ENCODE measurements at regions not wholly inside any gene's neighbourhood (a gene's known extent, or its start where the extent isn't known, plus 50 kb on each side); places are given as distances from the start of the nearest gene placed in this dataset.
"Not testable (repeated sequence)": the region's sequence is repeated elsewhere in the genome, so short reads cannot be mapped to it uniquely, and the experiment has no call there.

DNA sequence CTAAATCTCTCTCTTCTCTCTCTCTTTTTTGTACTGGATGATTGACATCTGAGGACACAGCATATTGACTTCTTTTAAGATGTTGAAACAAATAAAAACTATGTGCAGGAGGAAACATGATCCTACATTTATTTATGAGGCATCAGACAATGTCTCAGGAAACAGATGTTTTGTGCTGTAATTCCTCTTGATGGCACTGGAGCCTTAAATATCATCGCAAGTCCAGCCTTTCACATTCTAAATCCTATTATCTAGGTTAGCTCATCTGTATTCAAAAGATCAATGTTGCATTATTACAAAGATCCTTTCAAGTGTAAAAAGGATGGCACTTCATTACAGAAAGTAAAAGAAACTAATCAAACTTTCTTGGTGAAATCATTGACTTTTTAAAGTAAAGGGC lies 63.9 kb downstream of the MAT2B start:
- DNase-seq, result no peak

DNA sequence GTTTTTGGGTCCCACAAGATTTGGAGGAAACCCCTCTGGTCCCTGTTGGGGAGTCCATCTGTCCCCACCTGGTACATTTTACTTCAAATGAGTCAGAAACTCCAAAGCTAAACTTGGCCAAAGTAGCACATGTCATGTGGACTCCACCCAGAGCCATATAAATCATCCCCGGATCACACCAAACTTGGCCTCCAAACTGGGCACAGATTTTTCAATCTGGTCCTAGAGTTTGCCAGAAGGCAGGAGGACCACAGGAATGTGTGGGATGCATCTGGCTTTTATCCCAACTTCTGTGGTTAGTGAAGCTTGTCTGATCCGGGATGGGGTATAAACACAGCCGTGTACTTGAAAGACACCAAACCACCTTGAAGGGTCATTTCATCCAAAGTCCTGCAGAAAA lies 66.3 kb downstream of the MAT2B start:
- no peak for DNase-seq

DNA sequence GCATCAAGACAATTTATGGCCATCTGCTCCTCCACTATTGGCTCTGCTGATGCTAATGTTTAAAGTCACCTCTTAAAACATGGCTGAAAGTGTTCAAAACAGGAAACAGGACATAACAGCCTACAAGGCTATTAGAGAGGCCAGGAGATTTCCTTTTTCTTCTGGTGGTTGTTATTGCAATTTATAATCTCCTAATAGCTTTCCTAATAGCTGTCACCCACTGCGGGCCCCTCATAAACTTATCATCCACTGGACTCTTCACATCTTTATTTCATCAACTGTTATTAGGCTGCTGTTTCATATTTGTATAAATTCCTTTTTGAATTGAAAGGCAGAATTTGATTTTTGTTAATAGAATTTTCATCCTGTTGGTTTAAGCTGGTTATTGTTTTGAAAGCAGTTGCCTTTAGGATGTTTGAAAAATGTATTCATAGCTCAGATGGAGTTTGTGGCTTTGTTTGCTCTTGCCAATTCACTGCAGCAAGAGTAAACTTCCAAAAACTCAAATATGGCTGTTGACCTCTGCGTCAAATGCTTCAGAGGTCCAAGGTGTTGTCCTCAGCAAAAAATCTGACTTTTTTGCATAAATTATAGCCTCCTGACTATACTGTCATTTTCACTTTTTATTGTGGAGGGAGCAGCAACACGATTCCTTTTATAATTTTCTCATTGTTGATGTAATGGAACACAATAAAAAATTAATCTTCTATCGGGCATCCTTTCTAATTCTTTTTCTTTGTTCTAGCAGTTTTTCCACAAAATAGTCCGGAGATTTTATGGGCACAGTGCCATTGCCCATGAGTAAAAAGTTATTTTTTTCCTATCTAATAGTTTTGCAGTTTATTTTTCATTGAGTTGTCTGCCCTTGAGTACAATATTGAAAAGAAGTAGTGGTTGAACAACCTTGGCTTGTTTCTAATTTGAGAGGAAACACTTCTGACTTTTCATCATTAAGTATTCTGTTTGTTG lies 69.3 kb downstream of the MAT2B start:
- no peak for DNase-seq

DNA sequence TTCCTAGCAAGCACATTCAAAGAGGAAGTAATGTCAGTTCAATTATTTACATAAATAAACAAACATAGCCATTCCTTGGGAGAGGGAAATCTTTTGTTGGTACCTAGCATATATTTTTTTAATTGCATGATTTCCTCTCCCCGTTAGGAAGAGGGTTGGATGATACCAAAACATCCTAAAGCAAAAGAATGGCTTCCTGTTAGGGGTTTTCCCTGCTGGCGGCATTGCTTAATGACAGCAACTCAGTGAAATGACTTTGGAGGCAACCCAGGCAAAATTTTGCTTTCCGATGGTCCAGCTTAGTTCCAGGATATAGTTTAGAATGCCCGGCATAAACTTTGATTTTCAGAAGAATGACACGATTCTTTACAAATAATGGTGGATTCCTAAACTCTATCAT lies 73.2 kb downstream of the MAT2B start:
- no peak for DNase-seq

DNA sequence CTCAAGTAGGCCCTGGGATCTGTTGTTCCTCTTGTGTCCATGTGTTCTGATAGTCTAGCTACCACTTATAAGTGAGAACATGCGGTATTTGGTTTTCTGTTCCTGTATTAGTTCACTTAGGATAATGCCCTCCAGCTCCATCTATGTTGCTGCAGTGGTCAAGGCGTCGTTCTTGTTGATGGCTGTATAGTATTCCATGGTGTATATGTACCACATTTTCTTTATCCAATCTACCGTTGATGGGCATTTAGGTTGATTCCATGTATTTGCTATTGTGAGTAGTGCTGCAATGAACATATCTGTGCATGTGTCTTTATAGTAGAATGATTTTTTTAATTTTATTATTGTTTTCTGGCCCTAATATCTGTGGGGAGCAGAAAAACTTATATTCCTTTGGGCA lies 74.3 kb downstream of the MAT2B start:
- DNase-seq, result no peak

DNA sequence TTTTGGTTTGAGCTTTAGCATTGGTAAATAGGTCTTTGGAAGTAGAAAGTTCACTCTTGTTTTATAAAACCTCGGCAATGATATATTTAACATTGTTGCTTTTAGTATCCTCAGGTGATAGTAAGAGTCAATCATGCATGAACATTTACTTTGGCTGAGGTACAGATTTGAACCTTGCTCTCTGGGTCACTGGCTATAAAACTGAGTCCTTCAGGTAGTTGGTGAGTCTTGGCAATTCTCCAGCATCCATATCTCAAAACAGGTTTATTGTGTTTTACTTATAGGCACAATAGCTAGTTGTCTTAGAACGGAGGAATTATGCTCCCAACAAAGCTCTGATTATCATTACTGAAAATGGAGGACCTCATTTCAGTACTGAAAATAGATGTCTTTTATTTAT lies 75.1 kb downstream of the MAT2B start:
- no peak for DNase-seq

DNA sequence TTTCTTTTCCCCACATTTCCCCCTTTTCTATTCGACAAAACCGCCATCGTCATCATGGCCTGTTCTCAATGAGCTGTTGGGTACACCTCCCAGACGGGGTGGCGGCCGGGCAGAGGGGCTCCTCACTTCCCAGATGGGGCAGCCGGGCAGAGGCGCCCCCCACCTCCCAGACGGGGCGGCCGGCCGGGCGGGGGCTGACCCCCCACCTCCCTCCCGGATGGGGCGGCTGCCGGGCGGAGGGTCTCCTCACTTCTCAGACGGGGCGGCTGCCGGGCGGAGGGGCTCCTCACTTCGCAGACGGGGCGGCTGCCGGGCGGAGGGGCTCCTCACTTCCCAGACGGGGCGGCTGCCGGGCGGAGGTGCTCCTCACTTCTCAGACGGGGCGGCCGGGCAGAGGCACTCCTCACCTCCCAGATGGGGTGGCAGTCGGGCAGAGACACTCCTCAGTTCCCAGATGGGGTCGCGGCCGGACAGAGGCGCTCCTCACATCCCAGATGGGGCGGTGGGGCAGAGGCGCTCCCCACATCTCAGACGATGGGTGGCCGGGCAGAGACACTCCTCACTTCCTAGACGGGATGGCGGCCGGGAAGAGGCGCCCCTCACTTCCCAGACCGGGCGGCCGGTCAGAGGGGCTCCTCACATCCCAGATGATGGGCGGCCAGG lies 78.2 kb downstream of the MAT2B start:
- DNase-seq, result not testable (repeated sequence)

DNA sequence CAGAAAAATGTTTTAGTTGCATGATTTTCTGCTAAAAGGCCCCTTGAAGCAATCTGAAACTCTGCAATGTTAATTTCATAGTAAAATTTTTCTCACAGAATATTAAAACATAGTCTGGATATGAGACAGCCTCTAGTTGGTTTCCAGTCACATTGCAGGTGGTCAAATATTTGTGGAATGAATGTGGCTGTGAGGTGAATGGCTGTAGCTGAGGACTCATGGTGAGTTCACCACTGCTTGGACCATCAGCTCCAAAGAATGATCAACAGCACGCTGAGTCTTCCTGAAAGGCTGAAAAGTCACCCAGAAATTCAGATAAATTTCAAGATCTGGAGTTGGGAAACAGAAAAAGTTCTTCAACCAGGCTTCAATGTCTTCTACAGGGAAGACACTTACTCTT lies 79.8 kb downstream of the MAT2B start:
- no peak for DNase-seq

DNA sequence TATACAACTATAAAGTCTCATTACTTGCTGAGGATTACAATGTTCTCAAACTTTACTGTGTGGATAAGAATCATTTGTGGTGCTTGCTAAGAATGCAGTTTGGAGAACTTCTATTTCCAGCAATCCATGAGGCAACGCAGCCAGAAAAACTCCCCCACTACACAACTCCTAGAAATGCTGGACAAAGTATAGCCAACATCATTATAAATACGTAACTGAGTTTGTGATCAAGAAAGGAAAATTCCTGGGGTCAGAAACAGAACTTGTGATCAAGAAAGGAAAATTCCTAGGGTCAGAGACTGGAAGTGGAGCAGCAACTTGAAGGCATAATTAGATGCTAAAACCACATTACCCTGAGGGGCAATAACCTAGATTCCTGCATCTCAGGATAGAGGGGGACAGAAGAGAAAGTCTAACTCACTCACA lies 81.1 kb downstream of the MAT2B start:
- DNase-seq, result no peak

DNA sequence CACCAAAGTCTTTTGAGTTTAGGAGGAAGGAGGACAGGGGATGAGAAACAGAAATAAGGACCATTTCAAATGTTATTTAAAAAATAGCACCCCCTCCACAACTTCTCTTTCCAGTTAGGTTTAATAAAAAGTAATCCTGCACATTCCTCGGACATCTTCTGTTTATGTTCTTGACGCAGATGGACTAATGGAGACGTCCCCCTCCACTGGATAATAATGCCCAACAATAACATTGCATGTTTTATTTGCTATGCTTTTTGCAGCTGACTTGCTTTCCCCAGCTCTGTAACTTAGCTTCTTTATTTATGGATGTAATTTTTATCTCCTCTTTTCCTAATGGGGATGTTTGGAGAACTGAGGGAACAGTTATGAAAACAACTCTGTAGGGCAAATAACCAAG lies 89.5 kb downstream of the MAT2B start:
- DNase-seq, result no peak

DNA sequence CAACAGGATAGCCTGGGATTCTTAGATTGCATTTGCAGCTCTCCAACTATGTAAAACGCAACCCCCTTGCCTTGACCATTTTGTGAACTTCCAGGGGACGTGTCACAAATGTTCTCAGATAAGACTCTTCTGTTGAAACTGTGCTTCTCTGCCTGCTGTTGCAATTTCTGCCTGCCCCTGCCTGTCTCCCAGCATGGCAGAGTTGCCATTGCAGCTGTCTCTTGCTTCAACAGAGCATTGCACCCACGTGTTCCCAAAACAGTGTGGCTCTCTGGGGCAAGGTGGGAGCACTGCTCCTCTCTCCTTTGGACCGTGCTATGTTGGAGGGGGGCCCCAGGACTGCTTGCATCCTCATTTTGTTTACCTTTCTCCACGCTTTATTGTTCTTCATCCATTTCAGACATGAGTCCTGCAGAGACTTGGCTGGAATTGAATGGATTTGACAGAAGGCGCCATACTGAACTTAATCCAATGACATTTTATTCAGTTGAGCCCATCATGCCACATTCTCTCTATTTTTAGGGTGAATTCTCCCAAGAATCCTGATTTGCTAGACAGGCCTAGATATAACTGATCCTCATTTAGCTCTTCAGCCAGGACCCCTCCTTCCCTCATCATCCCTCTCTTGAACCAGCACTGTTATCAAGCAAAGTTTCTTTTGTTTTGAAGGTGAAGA lies 90.7 kb downstream of the MAT2B start:
- DNase-seq, result no peak

DNA sequence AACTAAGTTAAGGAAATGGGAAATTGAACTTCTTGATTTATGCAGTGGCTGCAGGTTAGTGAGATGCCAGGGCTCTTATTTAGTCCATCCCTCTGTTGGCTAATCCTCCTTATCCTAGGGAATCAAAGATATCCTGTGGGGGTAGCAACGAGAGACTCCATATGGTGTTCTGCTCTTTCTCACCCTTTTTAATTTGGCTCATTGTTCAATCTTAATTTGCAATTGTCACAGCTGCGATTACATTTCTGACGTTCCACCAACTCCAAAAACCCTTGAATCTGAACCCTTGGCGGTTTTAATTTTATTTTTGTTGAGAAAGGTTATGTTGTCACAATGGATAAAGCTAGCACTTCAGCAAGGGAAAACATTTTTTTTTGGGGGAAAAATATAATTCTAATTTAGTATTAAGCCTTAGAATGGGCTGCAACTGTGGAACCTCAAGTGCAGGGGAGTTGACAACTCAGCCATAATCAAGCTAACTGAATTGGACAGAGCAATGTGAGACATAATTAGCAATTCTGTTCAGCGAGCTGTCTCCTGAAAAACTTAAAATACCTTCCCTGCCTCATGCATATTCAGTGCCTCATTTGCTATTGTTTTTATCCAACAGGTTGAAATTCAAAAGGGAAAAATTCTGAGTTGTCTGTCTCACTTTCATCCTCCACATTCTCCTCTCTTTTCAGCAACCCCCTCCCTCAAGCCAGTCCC lies 91.3 kb downstream of the MAT2B start:
- no peak for DNase-seq

DNA sequence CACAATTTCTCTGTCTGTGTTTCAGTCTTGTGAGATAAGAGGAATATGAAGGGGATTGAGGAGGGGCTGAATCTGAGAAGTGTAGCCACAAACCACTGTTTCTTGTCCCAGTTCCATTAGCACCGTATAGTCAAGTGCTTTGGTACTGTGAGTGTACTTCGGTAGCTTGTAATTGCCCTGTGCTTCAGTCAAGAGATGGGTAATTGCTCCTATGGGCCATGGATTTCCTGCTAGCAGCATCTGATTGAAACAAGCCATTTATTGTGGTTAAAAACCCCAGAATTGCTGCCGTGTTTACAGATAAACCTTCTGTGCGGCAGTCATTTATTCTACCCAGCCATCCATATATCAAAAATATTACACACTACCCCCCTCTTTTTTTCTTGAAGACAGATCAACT lies 98.6 kb downstream of the MAT2B start:
- no peak for DNase-seq

DNA sequence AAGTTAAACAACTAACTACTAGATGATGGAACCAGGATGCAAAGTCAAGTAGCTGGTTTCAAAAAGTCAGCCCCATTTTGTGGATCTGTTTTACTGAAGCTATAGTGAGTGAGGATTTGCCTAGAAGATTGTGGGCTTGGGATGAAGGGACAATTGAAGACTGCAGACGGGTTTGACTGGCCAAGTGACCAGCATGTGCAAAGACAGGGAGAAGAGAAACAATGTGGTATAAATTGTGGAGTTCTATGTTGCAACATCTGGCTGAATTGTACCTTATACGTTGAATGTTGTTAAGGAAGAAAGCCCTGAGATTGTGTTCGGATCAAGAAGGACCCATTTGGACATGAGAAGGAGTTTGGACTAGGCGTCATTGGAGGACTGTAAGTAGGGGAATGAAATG lies 101.8 kb downstream of the MAT2B start:
- DNase-seq, result no peak

DNA sequence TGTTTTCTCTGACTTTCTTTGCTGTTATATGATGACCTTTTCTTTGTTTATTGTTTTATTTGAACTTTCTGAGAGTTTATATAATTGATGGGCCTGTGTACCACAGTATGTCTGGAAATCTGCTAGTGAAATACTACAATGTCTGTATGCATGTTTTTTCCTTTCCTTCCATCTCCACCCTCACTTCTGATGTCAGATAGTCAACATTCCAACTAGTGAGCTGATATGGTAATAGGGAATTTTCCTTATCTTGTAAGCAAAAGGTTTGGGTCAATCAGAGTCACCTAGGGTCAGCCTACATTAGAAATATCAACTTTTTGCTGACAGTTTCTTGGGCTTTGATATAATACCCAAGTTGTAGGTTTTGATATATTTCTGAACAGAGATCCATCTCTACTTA lies 103.2 kb downstream of the MAT2B start:
- DNase-seq, result no peak

DNA sequence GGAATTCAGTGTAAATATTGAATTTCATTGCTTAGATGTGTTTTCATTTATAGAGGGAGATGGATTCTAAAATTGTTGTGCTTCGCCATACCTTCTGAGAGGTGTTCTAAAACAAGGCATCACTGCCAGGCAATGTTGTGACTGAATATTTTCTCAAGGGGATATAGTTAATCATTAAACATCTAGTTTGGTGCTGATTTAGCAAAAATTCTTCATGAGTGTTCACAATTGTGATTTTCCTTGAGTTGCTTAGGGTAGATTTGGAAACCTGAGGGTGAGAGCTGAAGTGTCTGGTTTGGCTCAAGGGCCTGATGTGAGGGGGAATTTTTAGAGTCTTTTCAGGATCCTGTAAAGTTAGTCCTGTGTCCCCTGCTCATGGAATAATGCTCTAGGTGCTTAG lies 104.5 kb downstream of the MAT2B start:
- DNase-seq, result no peak

DNA sequence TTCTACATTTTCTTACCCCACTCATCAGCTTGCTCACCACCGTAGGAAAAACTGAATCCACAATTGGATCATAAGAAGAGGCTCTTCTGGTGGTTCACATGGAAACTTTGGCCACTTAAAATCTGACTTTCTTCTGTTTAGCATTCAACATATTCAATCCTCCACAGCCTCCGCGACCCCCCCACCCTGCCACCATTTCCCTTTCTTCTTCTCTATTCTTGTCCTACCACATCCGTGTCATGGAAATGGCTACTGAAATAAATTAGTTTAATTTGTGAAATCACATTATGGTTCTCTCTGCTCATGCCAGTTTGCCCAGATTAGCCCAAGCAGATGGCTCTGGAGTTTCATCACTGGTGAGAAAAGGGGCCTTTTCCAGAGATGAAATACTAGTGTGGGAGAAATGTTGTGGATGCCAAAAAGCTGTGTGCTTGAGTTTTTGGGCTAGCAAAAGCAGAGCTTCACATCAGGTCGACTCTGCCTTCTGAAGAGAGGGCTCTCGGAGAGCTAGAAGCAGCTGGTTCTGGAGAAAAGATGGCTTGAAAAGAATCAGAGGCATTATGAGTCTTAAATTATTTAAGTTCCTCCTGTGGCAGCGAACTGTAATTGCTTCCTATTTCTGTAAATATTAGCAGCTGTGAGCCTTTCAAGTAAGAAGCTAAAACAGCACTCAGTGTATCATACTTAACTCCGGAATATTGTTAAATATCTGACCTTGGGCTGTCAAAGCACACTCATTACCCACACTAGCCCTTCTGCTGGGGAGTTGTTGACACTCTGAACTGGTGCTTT lies 107.1 kb downstream of the MAT2B start:
- DNase-seq, result peak in 12 of 56 donors; percentile 4 to 49 (median 10)

DNA sequence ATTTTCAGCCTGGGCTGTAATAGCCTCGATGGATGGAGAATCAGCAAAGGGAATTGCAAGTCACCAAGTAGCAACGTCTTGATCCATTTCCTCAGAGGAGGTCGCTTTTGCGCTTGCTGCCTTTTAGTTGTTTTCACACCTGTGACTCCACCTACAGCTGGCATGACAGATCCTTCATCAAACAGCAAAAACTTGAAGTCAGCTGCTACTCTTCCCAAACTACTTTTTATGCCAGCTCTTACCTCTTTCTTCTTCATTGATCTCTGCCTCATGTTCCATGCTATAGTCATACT lies 107.7 kb downstream of the MAT2B start:
- DNase-seq, result peak in 2 of 56 donors; percentile 31 to 38

DNA sequence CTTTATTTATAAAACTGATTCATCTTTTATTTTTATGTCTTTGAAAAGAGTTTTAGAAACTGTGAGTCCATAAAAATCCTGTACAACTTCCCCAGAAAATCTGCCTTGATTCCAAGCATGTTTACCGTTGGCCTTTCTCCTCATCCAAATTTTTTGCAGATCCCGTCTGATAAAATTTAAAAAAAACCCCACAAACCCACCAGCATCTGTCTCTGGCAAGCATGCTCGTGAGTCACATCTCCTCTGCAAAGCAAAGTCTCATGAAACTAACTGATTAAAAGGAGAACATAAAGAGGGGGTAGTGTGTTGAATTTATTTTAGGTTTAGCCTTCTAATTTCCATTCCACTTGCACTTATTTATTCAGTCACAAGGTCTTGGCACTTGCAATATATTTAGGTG lies 109.4 kb downstream of the MAT2B start:
- DNase-seq, result peak in 7 of 56 donors; percentile 1 to 43 (median 5)

DNA sequence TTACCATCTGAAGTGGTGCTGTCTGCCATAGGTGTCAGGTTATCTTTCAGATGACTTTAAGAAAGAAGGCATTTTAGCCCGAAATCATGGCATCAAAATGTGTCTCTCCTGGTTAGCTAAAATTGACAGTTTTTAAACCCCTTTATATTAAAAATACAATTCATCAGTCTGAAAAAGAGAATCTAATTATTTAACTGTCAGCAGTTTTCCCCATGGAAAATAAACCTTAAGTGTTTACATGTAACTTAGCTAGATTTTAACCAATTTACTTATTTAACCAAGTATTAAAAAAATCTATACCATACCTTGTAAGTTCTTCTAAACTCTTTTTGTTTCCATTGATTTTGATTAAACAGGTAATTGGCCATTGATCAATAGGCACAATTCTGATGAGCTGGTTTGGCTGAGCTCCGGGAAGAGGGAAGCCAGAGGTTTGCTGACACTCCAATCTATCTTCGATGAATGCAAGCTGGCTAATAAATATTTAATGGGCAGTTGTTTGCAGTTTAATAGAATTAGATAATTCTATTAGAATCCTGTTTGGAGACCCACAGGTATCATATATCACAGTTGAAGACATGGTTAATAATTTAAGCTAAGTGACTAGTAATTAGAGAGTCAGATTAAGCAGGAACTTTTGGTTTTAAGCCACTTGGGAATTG lies 114.0 kb downstream of the MAT2B start:
- no peak for DNase-seq

All from amygdala (tissue), 56 donors.